Right renal cortex interstitium (tissue), 3 donors: ENCODE measurements at regions not wholly inside any gene's neighbourhood (a gene's known extent, or its start where the extent isn't known, plus 50 kb on each side); places are given as distances from the start of the nearest gene placed in this dataset.
"Not testable (repeated sequence)": the region's sequence is repeated elsewhere in the genome, so short reads cannot be mapped to it uniquely, and the experiment has no call there.

Experiments
- DNase-seq, 3 donors: peaks; one replicate each; pipeline ENCODE4 v3.0.0-alpha.2; 2013; ENCODE audit warnings: low read depth in 3 of 3, low spot score in 2 of 3

GRCh38 chr1:68826836-68827235 lies 330.0 kb upstream of the DEPDC1 start:
- DNase-seq = no peak

- DNase-seq = no peak
Observed at GRCh38 chr1:68827261-68827660, 330.4 kb upstream of the DEPDC1 start.

DNA sequence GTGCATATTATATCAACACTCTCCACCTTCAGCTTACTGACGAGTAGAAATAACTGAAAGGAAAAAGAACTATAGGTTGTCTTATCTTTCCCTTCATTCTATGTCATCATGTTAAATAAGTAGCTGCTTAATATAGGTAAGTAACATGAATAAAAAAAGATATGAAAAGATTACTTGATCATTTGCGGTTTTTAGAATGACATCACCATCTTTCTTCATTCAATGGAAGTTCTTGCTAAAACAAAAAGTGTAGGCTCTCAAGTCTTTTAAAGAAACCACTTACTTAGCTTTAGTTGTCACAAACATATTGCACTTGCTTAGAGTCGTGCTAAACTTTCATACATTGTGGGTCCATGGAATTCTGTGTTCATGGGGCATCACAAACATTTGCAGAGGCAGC lies 331.1 kb upstream of the DEPDC1 start:
- DNase-seq = no peak

DNA sequence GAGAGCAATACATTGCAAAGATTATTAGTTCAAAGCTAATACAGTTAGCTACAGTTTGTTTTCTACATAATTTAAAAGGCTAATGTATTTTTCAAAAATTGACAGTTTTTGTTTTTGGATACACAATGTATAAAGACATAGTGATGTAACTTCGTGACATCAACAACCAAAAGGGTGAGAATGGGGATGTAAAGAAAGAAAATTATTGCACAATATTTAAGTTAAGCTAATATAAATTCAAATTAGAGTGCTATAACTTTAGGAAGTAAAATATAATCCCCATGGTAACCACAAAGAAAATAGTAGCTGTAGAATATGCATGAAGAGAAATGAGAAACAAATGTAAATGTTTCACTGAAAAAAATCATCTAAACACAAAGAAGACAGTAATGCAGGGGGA lies 334.4 kb upstream of the DEPDC1 start:
- no peak for DNase-seq

GRCh38 chr1:68848017-68848416 lies 351.1 kb upstream of the DEPDC1 start:
- no peak for DNase-seq

DNA sequence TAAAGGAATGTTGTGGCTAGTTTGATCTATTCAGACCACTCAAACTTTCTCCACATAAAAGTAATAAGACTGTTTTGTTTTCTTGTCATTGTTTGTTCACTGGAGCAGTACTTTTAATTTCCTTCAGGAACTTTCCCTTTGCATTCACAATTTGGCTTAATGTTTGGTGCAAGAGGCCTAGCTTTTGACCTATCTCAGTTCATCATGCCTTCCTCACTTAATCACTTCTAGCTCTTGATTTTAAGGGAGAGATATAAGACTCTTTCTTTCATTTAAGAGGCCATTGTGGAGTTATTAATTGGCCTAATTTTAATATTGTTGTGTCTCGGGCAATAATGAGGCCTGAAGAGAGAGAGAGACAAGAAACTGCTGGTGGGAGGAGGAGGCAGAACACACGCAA lies 371.7 kb upstream of the DEPDC1 start:
- DNase-seq = no peak

DNA sequence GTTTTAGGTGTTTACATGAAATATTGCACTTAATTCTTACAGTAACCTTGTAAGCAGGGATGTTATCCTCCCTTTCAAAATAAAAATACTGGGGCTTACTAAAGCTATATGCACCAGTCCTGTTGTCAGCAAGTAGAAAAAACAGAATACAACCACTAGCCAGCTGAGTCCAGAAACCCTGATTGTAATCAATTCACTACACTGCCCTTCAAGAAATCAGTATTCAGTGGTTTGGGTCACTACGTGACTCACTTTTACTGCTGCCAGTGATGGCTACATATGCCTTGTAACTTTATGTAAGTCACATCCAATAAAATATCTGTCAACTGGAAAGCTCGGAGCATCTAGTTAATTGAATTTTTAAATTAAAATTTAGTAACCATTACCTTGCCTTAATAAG lies 376.3 kb upstream of the DEPDC1 start:
- DNase-seq = no peak

DNA sequence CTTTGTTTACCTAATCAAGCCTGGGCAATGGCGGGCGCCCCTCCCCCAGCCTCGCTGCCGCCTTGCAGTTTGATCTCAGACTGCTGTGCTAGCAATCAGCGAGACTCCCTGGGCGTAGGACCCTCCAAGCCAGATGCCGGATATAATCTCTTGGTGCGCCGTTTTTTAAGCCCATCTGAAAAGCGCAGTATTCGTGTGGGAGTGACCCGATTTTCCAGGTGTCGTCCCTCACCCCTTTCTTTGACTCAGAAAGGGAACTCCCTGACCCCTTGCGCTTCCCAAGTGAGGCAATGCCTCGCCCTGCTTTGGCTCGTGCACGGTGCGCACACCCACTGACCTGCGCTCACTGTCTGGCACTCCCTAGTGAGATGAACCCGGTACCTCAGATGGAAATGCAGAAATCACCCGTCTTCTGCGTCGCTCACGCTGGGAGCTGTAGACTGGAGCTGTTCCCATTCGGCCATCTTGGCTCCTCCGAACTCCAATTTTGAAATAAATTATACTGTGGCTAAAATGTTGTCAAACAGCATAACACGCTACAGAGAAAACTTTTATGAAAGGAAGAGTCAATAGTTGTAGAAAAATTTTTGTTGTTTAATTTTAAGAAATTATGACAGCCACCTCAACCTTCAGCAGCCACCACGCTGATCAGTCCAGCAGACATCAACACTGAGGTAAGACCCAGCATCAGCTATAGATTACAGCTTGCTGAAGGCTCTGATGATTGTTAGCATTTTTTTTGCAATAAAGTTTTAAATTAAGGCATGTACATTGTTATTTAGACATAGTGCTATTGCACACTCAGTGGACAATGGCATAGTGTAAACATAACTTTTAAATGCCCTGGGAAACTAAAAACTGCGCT lies 384.7 kb upstream of the DEPDC1 start:
- DNase-seq = not testable (repeated sequence)

GRCh38 chr1:68889471-68889870 lies 392.6 kb upstream of the DEPDC1 start:
- no peak for DNase-seq

- no peak for DNase-seq
Observed at GRCh38 chr1:68890736-68891135, 393.9 kb upstream of the DEPDC1 start.

DNA sequence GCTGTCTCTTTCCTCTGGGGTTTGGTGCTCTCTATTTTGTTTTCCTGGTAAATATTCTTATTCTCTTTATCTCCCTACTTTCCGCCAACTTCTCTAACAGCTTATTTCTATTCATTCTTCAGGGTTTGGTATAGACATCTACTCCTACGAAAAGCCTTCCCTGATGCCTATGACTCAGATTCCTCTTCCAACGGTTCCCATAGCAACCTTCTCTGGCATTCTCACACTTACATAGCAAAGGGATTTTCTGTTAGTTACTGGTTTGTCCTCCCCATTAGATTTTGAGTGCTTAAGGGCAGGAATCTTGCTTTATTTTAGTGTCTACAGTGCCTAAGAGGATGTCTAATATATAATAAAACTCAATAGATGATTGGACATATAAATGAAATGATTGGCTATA lies 407.6 kb upstream of the DEPDC1 start:
- DNase-seq = no peak

DNA sequence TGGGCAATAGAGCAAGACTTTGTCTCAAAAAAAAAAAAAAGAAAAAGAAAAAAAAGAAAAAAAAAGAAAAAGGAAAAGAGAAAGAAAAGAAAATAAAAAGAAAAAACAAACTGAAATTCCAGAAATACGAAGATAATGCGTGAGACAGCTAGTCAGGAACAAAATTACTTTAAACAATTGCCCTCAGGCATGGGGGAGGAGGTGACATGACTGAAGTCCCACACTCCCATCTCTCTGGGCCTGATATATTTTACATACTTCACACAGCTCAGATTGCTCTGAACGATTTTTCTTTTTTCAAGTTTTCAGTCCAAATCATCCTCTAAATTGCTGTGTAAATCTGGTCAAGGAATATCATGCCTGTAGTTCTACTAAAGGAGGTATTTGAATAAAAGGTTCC lies 409.5 kb upstream of the DEPDC1 start:
- DNase-seq = no peak

GRCh38 chr1:68907491-68907890 lies 410.6 kb upstream of the DEPDC1 start:
- no peak for DNase-seq

- DNase-seq = no peak
Observed at GRCh38 chr1:68908316-68908715, 411.4 kb upstream of the DEPDC1 start.

DNA sequence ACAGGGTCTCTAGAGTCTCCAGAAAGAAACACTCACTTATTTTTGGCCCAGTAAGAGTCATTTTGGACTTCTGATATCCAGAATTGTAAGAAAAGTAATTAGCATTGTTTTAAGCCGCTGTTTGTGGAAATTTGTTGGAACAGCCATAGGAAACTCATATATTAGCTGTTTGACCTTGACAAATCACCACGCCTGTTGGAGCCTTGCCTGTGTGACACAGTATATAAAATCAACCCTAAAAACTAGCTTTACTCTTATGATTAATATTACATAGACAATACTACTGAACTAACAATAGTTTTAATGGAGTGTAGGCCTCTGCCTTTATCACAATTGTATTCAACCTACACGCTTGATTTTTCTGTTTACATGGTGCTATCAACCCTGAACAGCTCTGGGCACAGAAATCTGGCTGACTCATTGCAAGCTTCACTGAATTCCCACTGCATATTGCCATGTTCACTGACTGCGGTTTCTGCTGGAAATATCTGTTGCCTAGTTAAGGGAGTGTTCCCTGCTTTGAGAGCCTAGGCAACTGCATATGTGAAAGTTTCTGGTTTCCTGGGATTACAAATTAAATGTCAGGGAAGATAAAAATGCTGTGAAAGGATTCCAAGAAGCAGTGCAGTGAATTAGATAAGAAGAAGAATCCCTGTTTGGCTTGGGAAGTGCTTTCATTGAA lies 419.5 kb upstream of the DEPDC1 start:
- DNase-seq = peak in 2 of 3 donors; percentile 36 to 44

DNA sequence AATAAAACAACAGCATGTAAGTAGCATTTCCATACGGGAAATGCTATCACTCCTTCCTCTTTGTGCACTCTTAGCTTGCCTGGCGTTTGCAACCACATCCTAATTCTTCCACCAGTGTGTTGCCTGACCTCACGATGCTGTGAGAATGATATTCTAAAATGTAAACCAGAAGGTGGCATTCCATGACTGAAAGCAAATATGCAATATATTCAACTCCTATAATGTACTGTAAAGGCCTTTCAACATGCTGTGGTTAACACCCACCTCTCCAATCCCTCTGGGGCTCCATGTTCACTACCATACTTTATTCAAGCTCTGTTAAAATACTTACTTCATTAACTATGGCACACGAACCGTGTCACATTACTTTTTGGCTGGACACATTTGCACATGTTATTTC lies 420.6 kb upstream of the DEPDC1 start:
- no peak for DNase-seq

GRCh38 chr1:68918563-68918962 lies 421.7 kb upstream of the DEPDC1 start:
- no peak for DNase-seq

- DNase-seq = no peak
Observed at GRCh38 chr1:68919075-68919474, 422.2 kb upstream of the DEPDC1 start.

DNA sequence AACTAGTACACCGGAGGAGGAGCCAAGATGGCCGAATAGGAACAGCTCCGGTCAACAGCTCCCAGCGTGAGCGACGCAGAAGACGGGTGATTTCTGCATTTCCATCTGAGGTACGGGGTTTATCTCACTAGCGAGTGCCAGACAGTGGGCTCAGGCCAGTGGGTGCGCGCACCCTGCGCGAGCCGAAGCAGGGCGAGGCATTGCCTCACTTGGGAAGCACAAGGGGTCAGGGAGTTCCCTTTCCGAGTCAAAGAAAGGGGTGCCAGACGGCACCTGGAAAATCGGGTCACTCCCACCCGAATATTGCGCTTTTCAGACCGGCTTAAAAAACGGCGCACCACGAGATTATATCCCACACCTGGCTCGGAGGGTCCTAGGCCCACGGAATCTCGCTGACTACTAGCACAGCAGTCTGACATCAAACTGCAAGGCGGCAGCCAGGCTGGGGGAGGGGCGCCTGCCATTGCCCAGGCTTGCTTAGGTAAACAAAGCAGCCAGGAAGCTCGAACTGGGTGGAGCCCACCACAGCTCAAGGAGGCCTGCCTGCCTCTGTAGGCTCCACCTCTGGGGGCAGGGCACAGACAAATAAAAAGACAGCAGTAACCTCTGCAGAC lies 426.7 kb upstream of the DEPDC1 start:
- not testable (repeated sequence) for DNase-seq

DNA sequence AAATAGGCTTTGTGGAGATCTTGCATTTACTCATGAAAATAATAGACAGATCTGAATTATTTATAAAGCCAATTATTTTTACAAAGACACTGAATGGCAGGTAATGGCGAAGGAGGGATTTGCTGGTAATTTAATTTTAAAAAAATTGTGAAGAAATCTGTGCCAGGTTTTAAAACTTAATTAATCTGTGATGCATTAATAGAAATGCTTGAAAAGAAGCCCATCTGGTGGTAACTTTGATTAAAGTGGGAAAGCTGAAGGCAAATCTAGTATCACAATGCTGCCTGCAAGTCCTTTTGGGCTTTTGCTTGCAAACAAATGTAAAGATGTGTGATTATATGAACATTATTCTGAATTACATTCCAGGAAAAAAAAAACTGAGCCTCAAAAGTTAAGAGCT lies 433.2 kb upstream of the DEPDC1 start:
- DNase-seq = no peak

DNA sequence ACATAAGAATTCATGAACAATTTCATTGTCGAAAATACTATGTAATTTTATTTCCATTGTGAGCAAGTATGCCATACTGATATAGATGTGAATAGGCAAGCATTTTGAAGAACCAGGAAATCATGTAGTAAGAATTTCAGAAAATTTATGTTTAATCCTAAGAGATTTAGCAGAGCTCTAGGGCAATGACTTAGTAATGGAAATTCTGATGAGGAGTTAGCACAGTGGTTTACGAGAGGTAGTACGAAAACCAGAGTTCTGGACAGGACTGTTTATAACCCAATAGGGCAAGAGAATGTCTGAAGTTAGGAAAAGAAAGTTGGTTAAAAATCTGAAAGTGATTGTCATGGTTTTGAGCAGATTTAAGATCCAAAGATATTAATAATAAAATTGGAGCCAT lies 439.6 kb upstream of the DEPDC1 start:
- no peak for DNase-seq
